Muscle of leg (tissue), 3 donors: ENCODE measurements at regions not wholly inside any gene's neighbourhood (a gene's known extent, or its start where the extent isn't known, plus 50 kb on each side); places are given as distances from the start of the nearest gene placed in this dataset.
A peak's percentile ranks its signal among the peaks of the same experiment; 100 is the strongest.

ENCODE experiments used
- DNase-seq: peaks from one replicate; pipeline ENCODE4 v3.0.0; 2013
- H3K27ac ChIP-seq: one replicate; pipeline ENCODE4 v1.5.1; 2013; ENCODE audit warnings: mild to moderate bottlenecking, low read length, control low read depth
- H3K27me3 ChIP-seq: one replicate; pipeline ENCODE4 v1.6.1; 2013; ENCODE audit warnings: low read length; ENCODE audit not compliant: control insufficient read depth, insufficient read depth
- H3K36me3 ChIP-seq: one replicate; pipeline ENCODE4 v1.6.1; 2013; ENCODE audit warnings: low read length; ENCODE audit not compliant: control insufficient read depth, insufficient read depth
- H3K4me1 ChIP-seq: one replicate; pipeline ENCODE4 v1.6.1; 2013; ENCODE audit warnings: low read length; ENCODE audit not compliant: control insufficient read depth, insufficient read depth
- H3K4me3 ChIP-seq: one replicate; pipeline ENCODE4 v1.5.1; 2013; ENCODE audit warnings: low read length, control low read depth
- H3K9me3 ChIP-seq: replicated peaks from 2 replicates; pipeline ENCODE4 v1.6.1; 2013; ENCODE audit warnings: low read depth, low read length; ENCODE audit not compliant: control insufficient read depth
- WGBS: methylation state at CpG from one replicate; pipeline ENCODE4 v1.1.5; 2013; ENCODE audit warnings: missing lambda C conversion rate; ENCODE audit not compliant: insufficient coverage; 5-methylcytosine and 5-hydroxymethylcytosine counted together

- no peaks in the 10 kb centered on the region for H3K9me3 ChIP-seq
- no peak overlapping the region for H3K27ac ChIP-seq
- no peaks in the 10 kb centered on the region for H3K4me1 ChIP-seq
- H3K36me3 ChIP-seq: no peaks in the 10 kb centered on the region
- WGBS: 69% methylated on average over 3 of the region's 7 CpGs
- no peaks in the 10 kb centered on the region for H3K27me3 ChIP-seq
- no peak for DNase-seq
- no peak overlapping the region for H3K4me3 ChIP-seq
Observed at GRCh38 chr21:38942748-38943211, 137.1 kb downstream of the ETS2 start.

GRCh38 chr21:38938769-38939168, 133.0 kb downstream of the ETS2 start:
- Histone ChIP-seq H3K4me3 (no peak overlapping the region), H3K36me3 (no peaks in the 10 kb centered on the region), H3K27ac (no peak overlapping the region), H3K4me1 (no peaks in the 10 kb centered on the region), H3K9me3 (no peaks in the 10 kb centered on the region), H3K27me3 (no peaks in the 10 kb centered on the region)
- WGBS: no CpG with 5 or more reads among the region's 8 CpGs
- no peak for DNase-seq

GRCh38 chr21:38938343-38938742, 132.6 kb downstream of the ETS2 start:
- H3K4me3 ChIP-seq: no peak overlapping the region
- no peaks in the 10 kb centered on the region for H3K27me3 ChIP-seq
- no peaks in the 10 kb centered on the region for H3K9me3 ChIP-seq
- no peak overlapping the region for H3K27ac ChIP-seq
- 17% methylated on average over 2 of the region's 7 CpGs for WGBS
- no peak for DNase-seq
- H3K36me3 ChIP-seq: no peaks in the 10 kb centered on the region
- H3K4me1 ChIP-seq: no peaks in the 10 kb centered on the region

- 75% methylated on average over 3 of the region's 3 CpGs for WGBS
- Histone ChIP-seq H3K36me3 (no peaks in the 10 kb centered on the region), H3K27me3 (no peaks in the 10 kb centered on the region), H3K4me1 (no peaks in the 10 kb centered on the region), H3K27ac (no peak overlapping the region), H3K4me3 (no peak overlapping the region), H3K9me3 (no peaks in the 10 kb centered on the region)
- DNase-seq: no peak
Observed at GRCh38 chr21:38937844-38938243, 132.1 kb downstream of the ETS2 start.

- WGBS: 80% methylated on average over 1 of the region's 4 CpGs
- H3K36me3 ChIP-seq: no peaks in the 10 kb centered on the region
- no peaks in the 10 kb centered on the region for H3K4me1 ChIP-seq
- no peak for DNase-seq
- no peak overlapping the region for H3K4me3 ChIP-seq
- H3K27me3 ChIP-seq: no peaks in the 10 kb centered on the region
- H3K27ac ChIP-seq: no peak overlapping the region
- no peaks in the 10 kb centered on the region for H3K9me3 ChIP-seq
Observed at GRCh38 chr21:38937286-38937790, 131.6 kb downstream of the ETS2 start.

- no peak for DNase-seq
- no peaks in the 10 kb centered on the region for H3K36me3 ChIP-seq
- no peak overlapping the region for H3K4me3 ChIP-seq
- H3K4me1 ChIP-seq: no peaks in the 10 kb centered on the region
- H3K9me3 ChIP-seq: no peaks in the 10 kb centered on the region
- no peak overlapping the region for H3K27ac ChIP-seq
- H3K27me3 ChIP-seq: no peaks in the 10 kb centered on the region
- WGBS: 84% methylated on average over 4 of the region's 4 CpGs
Observed at GRCh38 chr21:38936240-38936639, 130.5 kb downstream of the ETS2 start.

GRCh38 chr21:38933731-38934130, 128.0 kb downstream of the ETS2 start:
- no peak overlapping the region for H3K27ac ChIP-seq
- 86% methylated on average over 7 of the region's 10 CpGs for WGBS
- H3K4me3 ChIP-seq: no peak overlapping the region
- no peak for DNase-seq
- no peaks in the 10 kb centered on the region for H3K36me3 ChIP-seq
- H3K9me3 ChIP-seq: no peaks in the 10 kb centered on the region
- no peaks in the 10 kb centered on the region for H3K27me3 ChIP-seq
- peaks cover 2% of the 10 kb centered on the region for H3K4me1 ChIP-seq

GRCh38 chr21:38931291-38931690, 125.6 kb downstream of the ETS2 start:
- no peaks in the 10 kb centered on the region for H3K9me3 ChIP-seq
- WGBS: 93% methylated on average over 2 of the region's 3 CpGs
- no peaks in the 10 kb centered on the region for H3K27me3 ChIP-seq
- H3K4me1 ChIP-seq: peaks cover 2% of the 10 kb centered on the region
- H3K4me3 ChIP-seq: no peak overlapping the region
- no peak overlapping the region for H3K27ac ChIP-seq
- H3K36me3 ChIP-seq: no peaks in the 10 kb centered on the region
- no peak for DNase-seq

- Histone ChIP-seq H3K4me1 (peaks cover 6% of the 10 kb centered on the region), H3K4me3 (no peak overlapping the region), H3K9me3 (no peaks in the 10 kb centered on the region), H3K36me3 (no peaks in the 10 kb centered on the region), H3K27me3 (no peaks in the 10 kb centered on the region), H3K27ac (no peak overlapping the region)
- DNase-seq: peak; percentile 84
- 24% methylated on average over 2 of the region's 3 CpGs for WGBS
Observed at GRCh38 chr21:38930853-38931252, 125.1 kb downstream of the ETS2 start.

GRCh38 chr21:38930066-38930465, 124.3 kb downstream of the ETS2 start:
- H3K9me3 ChIP-seq: no peaks in the 10 kb centered on the region
- no CpG with 5 or more reads among the region's 2 CpGs for WGBS
- H3K27ac ChIP-seq: no peak overlapping the region
- H3K4me3 ChIP-seq: no peak overlapping the region
- DNase-seq: no peak
- H3K4me1 ChIP-seq: peaks cover 14% of the 10 kb centered on the region
- no peaks in the 10 kb centered on the region for H3K27me3 ChIP-seq
- H3K36me3 ChIP-seq: no peaks in the 10 kb centered on the region

- Histone ChIP-seq H3K4me1 (peaks cover 14% of the 10 kb centered on the region), H3K36me3 (no peaks in the 10 kb centered on the region), H3K9me3 (no peaks in the 10 kb centered on the region), H3K4me3 (no peak overlapping the region), H3K27me3 (no peaks in the 10 kb centered on the region), H3K27ac (no peak overlapping the region)
- no CpG with 5 or more reads among the region's 1 CpG for WGBS
- DNase-seq: no peak
Observed at GRCh38 chr21:38929652-38930051, 123.9 kb downstream of the ETS2 start.
